ENCODE measurements at regions not wholly inside any gene's neighbourhood (a gene's known extent, or its start where the extent isn't known, plus 50 kb on each side); places are given as distances from the start of the nearest gene placed in this dataset.
"Not testable (repeated sequence)": the region's sequence is repeated elsewhere in the genome, so short reads cannot be mapped to it uniquely, and the experiment has no call there.

DNA sequence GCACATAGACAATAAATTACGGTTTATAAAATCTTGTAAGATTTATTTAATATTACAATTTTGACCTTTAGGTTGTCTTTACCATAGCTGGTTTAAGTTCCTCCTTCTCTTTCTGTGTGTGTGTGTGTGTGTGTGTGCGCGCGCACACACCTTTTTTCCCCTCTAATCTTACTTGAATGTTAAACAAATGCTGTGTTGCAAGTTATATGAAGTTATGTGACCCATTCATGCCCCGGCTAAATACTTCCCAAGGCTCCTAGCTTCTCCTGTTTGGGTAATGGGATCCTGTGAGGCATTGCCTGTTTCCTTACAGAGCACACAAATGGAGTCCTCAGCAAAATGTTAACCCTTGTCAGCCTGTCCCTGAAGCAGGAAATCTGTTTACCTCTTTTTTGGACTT lies 125.6 kb upstream of the ZNF608 start:
- DNase-seq (ENCODE audit: low read depth): no peak

DNA sequence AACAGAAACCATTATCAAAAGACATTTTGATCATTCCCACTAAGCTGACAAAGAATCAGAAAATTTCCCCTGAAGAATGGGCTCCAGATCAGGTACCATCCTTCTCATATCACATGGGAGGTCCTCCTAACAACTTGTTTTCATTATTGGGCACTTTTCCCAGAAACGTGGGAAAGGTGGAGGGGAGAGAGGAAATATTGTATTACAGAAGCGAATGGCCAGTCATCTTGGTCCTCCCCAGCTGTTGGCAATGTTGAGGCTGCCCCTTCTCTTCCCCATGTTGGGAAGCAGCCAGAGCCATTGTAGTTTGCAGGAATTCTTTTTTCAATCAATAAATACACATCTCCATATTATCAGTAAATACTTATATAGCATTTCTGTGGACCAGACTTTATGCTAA lies 126.2 kb upstream of the ZNF608 start:
- no peak for DNase-seq (ENCODE audit: low read depth)

DNA sequence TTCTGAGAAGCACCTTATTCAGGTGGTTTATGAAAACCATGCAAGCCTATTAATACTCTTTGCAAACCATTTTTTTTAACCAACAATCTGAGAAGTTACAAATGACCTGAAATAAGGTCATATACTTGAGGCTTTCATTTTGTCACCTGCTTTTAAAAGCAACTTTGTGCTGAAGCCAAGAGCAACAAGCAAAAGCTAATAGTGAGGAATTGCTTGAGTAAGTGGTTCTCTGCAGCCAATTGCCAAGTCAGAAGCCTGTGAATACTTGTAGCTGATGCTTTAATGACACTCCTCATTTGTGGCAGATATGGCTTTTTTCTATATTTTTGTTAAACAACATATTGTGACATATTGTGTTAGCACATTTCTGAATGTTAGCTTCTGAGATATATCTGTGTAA lies 126.7 kb upstream of the ZNF608 start:
- DNase-seq (ENCODE audit: low read depth): no peak

DNA sequence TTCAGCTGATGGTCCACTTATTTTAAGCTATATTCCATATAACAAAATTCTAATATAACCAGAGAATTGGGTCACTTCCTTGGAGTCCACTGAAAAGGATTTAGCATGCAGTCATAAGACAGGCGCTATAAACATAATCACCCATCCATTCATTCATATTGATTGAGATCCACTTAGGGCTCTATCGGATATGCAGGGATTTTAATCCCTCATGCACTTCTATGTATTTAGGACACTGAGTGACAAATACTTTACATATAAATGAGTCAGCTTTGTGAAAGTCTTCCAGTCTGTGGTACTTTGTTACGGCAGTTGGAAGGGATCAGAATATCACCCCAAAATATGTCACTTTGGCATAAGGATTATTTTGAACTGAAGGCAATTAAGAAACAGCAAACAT lies 127.3 kb upstream of the ZNF608 start:
- no peak for DNase-seq (ENCODE audit: low read depth)

DNA sequence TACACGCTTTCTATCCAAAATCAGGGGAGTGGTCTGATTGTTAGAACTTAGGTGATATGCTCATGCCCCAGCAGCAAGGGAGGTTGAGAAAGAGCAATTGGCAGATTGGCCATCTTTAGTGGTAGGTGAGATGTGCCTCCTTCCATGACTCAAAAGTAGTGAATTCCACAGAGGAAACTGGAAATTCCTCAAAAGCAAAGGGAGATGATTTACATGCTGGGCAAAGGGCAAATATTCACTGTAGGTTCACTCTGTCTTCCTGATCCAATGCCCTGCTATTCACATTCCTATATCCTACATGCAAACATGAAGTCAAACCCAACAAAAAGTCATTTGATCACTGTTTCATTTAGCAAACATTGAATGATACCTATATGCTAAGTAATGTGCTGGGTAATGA lies 130.1 kb upstream of the ZNF608 start:
- DNase-seq (ENCODE audit: low read depth): no peak

DNA sequence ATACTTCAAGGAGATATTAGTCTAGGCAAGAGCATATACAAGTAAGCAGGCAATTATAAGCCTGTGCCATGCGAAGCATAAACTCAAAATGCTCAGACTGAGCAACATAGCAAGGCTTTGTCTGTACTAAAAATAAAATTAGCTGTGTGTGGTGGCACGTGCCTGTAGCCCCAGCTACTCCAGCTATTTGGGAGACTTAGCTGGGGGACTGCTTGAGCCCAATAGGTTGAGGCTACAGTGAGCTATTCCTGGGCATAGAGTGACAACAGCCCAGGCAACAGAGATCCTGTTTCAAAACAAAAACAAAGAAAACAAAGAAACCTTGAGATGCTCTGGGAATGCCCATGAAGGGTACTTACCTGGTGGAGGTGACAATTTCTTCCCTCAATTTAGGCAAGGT lies 130.5 kb upstream of the ZNF608 start:
- no peak for DNase-seq (ENCODE audit: low read depth)

DNA sequence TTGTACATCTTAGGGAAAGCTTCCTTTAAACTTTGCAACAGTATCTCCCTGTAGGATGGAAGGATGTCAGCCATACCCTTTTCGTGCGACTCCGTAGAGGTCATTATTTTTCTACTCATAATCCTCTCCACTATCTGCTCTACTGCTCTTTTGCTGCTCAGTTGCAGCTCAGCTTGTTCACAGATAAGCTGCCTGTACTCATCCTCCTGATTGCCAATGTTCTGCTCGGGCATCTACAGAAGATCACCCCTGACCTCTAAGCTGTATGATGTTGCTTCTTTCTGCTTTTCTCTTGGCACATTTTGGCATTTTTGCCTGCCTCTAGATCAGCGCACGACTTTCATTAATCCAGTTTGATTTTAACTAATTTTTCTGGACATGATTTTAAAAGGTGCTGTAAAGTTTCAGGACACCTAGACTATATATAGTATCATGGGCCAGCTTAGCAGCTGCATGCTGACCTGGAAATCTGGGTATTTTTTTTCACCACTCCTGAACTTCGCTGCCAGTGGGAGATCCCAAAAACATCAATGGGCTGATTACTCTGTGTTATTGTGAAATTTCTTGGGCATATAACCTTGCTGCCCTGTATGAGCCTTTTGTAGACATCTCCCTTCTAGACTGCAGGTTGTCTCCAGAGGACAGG lies 131.2 kb upstream of the ZNF608 start:
- DNase-seq (ENCODE audit: low read depth): no peak

DNA sequence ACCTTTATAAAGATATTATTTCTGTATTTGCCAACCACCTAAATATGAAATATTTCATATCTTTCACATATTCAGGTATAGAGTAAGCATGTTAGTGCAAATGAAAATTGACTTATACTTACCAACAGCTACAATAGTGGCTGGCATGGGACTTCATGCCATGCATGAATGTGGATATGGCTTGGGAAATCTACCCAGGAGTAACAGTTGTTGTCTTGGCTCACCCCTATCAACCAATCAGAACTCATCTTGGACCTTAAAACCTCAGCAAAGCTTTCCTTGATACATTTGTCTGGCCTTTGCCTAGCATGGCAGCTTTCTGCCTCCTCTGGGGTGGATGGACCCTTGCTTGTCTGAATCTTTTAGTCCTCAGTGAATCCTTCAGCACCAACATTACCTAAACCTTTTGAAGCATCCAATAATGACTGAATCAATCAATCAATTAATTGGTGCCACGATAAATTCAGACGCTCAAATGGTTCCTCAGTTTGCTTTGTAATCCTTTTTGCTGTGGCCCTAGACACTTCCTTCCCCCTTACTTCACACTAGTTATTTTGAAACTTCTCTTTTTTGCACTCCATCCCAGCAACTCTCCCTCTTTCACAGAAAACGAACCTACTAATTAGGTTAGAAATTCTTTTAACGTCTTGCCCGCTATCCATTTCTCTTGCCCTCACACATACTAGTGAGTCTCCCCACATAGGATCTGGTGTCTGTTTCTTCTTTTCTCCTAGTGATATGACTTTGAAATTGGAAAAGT lies 132.3 kb upstream of the ZNF608 start:
- no peak for DNase-seq (ENCODE audit: low read depth)

DNA sequence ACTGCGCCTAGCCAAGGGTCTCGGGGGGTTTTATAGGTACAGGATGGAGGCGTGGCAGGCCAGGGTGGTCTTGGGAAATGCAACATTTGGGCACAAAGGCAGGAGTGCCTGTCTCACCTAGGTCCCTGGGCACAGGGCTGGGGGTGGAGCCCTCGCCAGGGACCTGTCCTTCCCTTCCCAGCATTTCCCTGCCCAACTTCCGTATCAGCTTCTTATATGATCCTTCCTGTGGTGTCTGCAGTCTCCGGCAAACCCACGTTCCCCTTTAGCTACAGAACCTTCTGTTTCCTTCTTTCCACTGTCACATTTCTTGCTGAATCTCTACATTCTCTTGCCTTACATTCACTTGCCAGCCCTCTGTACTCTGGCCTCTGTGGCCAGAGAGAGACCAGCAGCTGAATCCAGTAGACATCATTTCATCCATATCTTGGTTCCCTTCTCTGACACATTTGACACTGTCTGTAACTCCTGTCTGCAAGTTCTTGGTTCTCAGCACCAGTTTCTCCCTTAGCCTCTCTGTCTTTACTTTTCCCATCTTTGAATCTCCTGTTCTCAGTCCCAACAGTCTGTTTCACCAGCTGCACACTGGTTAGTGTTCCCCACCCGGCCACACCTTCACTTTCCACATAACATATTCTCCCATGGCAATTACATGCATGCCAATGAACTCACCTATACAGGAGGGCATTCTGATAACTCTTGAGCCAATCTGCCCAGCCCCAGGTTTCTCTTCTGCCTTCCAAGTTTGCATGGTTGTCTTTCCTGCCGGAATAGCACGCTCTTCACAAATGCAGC lies 134.7 kb upstream of the ZNF608 start:
- no peak for DNase-seq (ENCODE audit: low read depth)

DNA sequence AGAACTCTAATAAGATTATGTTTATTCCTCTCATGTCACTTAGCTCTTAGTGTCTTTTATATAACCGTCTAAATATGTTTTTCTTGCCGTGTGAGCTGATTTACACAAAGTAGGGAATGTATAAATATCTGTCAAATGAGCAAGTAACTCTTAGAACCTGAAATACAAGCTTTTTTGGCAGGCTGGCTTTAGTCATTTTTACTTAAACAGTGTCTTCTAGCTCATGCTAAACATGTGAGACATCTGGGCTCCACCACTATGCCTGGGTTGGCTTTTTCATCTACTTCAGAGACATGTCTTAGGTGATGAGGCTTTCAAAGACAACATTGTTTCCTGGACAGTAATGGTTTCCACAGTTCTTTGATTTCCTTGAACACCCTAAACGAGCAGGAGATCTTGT lies 137.2 kb upstream of the ZNF608 start:
- no peak for DNase-seq (ENCODE audit: low read depth)

DNA sequence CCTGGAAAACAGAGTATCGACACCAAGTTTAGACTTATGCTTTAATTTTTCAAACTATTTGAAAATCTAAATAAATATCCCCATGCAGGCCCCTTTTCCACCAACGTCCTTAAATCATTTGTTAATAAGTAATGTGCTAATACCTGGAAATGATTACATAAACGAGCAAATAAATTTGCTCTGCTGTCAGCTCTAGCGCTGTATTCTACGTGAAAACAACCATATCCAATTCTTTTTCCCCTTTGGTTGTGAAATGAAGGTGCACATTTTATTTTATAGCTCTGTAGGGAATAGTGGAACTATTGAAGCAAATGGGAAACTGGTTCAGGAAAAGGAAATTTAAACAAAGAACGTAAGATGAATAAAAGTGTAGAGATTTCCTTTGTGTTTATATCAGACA lies 137.7 kb upstream of the ZNF608 start:
- no peak for DNase-seq (ENCODE audit: low read depth)

DNA sequence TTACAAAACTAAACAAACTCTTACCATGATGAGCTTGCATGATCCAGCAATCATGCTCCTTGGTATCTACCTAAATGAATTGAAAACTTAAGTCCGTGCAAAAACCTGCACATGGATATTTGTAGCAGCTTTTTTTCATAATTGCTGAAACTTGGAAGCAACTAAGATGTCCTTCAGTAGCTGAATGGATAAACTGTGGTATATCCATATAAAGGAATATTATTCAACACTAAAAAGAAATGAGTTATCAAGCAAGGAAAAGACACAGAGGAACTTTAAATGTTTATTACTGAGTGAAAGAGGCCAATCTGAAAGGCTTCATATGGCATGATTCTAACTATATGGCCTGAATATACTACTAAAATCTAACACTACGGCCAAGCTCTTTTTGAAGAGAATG lies 139.1 kb upstream of the ZNF608 start:
- DNase-seq (ENCODE audit: low read depth): no peak

DNA sequence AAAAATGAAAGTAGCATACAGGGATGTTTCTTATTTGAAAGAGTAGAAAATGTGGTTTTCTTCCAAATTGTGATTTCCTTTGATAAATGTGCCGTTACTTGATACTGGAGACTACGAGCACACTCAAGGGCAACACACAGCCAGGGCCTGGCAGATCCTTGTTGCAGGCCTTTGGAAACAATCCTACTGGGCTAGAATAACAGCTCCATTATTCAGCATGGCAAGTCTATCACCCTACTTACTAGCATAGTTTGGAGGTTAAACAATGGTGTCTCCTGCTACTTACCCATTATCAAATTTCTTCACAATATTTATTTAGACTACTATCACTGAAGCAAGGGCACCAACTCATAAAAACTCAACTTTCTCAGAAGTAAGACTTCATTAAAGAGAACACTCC lies 140.8 kb upstream of the ZNF608 start:
- DNase-seq (ENCODE audit: low read depth): no peak

DNA sequence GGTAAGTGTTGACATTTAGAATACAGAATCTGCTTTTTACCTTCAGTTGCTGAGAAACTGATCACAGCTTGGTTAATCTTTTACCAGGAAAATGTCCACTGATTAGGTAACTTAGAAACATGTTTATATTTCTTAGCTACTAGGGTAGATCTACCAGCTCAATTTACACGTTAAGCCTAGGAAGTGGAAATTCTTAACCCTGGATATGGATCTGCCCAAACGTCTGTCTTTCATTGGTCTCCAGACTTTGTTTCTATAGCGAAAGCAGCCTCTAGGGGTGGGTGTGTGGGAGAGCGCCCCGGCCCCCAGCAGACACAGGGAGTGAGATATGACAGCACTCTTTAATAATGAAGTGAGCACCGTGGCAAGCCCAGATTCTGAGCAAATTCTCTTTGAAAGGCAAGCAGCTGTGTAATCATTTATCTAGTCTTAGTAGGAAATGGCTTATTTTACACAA lies 141.6 kb upstream of the ZNF608 start:
- DNase-seq (ENCODE audit: low read depth): no peak

DNA sequence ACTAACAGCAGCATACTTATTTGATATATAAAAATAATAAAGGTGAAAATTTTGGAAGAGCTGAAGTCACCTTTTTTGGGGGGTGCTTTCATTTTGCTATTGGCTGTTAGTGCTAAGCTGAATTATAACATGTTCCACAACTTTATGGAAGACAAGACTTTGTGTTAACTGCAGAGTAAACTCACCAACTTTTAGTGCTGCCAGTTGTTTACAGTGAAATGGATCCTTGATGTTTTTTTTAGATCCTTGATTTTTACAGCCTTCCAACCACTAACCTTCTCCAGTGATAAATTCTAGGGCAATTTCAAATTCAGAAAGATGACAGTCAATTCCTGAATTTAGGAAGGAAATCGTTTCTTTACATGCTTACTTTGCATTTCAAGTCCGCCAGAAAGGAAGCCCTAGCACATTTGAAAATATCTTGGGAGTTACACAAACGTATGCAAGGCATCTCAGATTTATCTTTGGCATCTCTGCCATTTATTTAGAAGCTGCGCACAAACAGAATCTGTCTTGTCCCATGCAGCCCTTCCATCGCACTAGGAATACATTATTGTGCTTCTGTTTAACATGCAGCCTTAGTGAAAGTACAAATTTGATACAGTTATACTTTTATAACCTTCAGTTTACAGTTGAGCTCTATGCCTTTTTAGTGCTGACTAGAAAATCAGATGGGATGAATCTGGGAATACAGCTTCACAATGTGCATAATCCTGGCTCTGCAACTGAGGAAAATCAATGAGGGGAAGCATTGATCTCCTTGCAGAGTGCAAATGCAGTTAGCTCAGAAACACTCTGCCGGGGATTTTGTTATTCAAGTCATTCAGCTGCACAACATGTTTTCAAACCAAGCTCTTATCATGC lies 142.4 kb upstream of the ZNF608 start:
- DNase-seq (ENCODE audit: low read depth): no peak

DNA sequence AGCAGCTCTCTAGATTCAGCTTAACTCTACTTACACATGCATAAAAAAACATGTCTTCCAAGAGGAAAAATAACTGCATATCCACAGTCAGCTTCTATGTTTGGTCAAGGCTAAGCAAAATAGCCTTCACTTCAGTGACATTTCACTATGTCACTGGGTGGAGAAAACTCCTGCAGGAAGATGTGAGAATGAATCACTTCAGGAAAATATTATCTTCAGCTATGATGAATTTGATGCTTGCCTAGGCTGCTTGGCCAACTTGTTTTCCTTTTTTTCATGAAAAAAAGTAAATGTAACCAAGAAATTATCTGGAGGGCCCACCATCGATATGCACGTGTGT lies 143.0 kb upstream of the ZNF608 start:
- peak; percentile 51 for DNase-seq (ENCODE audit: low read depth)

DNA sequence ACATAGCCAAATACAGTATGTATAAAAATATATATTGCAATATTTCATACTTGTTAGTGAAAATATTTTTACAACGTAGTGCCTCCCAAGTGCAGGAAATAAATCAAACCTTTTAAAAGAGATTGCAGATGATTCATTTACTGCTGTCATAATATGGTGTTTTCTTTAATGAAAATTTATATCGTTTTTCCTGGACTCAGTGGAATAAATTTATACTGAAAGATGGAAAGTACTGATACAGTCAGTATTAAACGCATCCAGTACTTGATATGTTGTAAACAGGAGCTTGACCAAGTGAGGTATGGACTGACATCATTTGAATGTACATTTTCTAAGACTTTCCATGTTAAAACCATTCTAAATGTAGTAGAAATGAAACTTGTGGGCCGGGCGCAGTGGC lies 143.4 kb upstream of the ZNF608 start:
- no peak for DNase-seq (ENCODE audit: low read depth)

DNA sequence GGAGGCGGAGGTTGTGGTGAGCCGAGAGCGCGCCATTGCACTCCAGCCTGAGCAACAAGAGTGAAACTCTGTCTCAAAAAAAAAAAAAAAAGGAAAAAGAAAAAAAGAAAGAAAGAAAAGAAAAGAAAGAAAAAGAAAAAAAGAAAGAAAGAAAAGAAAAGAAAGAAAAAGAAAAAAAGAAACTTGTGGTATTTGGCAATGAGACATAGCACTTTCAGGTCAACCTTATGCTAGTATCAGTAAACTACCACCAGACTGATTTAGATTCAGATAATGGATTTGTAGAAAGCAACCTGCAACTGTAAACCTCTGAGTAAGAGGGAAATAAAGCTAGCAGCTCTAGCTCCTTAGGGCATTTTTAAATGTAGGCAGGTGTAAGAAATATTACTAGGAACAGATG lies 144.0 kb upstream of the ZNF608 start:
- DNase-seq (ENCODE audit: low read depth): not testable (repeated sequence)

DNA sequence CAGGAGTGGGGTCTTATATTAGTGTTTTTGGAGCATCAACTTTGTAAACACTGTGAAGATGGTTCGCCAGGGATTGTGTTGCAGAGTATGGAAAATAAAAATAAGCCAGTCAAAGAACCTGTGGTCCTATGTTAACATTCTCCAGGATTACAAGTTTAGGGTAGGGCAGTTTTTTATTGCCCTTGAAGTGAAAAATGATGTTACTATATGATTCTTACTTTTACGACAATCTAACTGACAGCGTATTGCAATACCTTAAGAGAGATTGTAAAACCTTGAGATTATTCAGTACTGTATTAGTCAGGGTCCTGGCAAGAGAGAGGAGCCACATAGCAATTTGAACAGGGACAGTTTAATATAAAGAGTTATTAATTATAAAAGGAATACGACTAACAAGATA lies 144.7 kb upstream of the ZNF608 start:
- no peak for DNase-seq (ENCODE audit: low read depth)

DNA sequence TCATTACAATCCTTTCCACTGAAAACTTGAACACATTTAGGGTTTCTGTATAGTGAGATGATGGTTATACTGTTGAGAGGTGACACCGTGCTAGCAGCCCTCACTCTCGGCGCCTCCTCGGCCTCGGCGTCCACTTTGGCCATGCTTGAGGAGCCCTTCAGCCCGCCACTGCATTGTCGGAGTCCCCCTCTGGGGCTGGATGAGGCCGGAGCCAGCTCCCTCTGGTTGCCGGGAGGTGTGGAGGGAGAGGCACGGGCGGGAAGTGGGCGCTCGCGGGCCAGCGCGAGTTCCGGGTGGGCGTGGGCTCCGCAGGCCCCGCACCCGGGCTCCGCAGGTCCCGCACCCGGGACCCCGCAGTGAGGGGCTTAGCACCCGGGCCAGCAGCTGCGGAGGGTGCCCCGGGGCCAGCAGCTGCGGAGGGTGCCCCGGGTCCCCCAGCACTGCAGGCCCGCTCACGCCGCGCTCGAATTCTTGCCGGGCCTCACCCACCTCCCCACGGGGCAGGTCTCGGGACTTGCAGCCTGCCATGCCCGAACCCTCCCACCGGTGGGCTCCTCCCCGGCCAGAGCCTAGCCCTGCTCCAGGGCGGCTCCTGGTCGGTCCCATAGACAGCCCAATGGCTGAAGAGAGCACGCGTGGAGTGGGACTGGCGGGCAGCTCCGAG lies 145.9 kb upstream of the ZNF608 start:
- no peak for DNase-seq (ENCODE audit: low read depth)

DNA sequence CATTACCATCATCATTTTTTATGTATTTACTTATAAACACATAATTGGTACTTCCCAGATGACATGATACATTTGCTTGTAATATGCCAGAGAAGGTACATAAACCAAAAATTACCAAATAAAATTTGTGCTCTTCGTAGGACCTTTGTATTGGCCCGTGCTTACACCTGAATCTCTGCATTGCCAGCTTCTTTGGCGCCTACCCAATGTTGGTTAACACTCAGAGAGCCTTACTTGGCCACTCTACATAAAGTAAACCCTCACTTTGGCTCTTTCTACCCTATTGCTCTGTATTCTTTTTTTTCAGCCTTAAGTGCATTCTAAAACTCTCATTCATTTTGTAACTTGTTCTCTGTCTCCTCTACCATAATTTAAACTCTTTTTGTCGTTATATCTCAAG lies 148.1 kb upstream of the ZNF608 start:
- no peak for DNase-seq (ENCODE audit: low read depth)

DNA sequence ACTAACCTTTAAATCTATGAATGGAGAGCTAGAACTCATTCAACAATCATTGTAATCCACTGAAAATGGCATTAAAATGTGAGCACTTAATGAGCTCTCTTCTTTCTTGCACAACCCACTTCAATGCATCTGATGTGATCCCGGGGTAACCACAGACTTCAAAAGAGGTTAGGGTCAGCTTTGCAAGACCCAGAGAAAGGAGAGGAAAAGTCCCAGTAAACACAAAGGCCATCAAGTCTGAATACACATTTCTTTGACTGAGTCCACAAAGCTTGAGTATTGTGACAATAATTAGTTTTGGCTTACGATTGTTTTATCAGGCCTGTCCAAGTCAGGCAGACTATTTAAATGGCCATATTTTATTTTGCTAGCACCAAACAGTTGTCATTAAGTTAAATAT lies 148.8 kb upstream of the ZNF608 start:
- DNase-seq (ENCODE audit: low read depth): no peak
